ENCODE measurements at regions not wholly inside any gene's neighbourhood (a gene's known extent, or its start where the extent isn't known, plus 50 kb on each side); places are given as distances from the start of the nearest gene placed in this dataset.

DNA sequence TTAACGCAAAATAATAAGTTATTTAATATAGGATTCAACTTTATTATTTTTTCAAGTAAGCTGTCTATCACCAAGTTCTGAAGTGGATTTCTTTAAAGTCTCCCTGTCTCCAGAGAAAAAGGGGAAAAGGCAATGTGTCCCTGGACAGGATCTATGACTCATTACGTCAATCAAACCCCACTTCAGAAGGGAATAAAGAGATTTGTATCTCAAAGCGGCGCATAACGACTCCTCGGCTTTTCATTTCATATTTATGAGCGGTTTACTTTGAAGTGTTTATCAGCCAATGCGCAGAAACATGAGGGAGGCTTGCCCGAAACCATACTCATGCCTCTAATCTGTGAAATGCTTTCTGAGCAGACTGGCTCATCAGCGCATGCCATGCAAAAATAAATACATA lies 938.6 kb upstream of the WWC1 start:
- TF ChIP-seq, protein P1, sequence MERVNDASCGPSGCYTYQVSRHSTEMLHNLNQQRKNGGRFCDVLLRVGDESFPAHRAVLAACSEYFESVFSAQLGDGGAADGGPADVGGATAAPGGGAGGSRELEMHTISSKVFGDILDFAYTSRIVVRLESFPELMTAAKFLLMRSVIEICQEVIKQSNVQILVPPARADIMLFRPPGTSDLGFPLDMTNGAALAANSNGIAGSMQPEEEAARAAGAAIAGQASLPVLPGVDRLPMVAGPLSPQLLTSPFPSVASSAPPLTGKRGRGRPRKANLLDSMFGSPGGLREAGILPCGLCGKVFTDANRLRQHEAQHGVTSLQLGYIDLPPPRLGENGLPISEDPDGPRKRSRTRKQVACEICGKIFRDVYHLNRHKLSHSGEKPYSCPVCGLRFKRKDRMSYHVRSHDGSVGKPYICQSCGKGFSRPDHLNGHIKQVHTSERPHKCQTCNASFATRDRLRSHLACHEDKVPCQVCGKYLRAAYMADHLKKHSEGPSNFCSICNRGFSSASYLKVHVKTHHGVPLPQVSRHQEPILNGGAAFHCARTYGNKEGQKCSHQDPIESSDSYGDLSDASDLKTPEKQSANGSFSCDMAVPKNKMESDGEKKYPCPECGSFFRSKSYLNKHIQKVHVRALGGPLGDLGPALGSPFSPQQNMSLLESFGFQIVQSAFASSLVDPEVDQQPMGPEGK (CRISPR knock-in tag; IDR thresholded peaks at IDR 0.05; ENCODE audit: borderline replicate concordance): no peak
- TF ChIP-seq CSDC2 (CRISPR knock-in tag; IDR thresholded peaks at IDR 0.05) (no peak), GLIS3 (CRISPR knock-in tag; IDR thresholded peaks at IDR 0.05) (no peak), TCF4 (CRISPR knock-in tag; IDR thresholded peaks at IDR 0.05; ENCODE audit: borderline replicate concordance) (no peak)

Measured in SK-N-SH treated with all-trans-retinoic acid at 6 μM for 48 hours (cell line).